ENCODE measurements at regions not wholly inside any gene's neighbourhood (a gene's known extent, or its start where the extent isn't known, plus 50 kb on each side); places are given as distances from the start of the nearest gene placed in this dataset.

DNA sequence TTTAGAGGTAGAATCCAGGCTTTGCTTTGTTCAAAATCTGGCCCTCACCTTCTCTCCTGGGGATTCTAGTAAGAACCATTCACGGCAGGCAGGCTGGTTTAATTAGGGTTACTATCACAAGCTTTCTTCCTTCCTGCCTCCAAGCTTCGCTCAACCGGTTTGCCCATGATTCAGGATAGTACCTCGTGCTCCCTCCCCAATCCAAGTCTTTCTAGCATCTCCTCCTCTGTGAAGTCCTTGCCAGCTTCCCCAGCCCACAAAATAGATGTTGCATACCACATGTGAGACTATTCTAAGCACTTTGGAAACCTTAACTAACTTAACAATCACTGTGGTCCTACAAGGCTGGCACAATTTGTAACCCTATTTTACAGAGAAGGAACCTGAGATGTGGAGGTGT is 135.1 kb downstream of the SOCS6 start:
- TF ChIP-seq CTCF (IDR thresholded peaks at IDR 0.05) (no peak), POLR2A (IDR thresholded peaks at IDR 0.05) (no peak), EP300 (IDR thresholded peaks at IDR 0.05) (no peak), POLR2AphosphoS5 (IDR thresholded peaks at IDR 0.05) (no peak)
